Thoracic aorta (tissue), 2 donors: ENCODE measurements at regions not wholly inside any gene's neighbourhood (a gene's known extent, or its start where the extent isn't known, plus 50 kb on each side); places are given as distances from the start of the nearest gene placed in this dataset.
"Not testable (repeated sequence)": the region's sequence is repeated elsewhere in the genome, so short reads cannot be mapped to it uniquely, and the experiment has no call there.

ENCODE experiments used
- ATAC-seq: fragments of 150-250 bp; one replicate; pipeline ENCODE4 v1.8.0; 2017; ENCODE audit warnings: low read depth; ENCODE audit not compliant: insufficient number of reproducible peaks, low FRiP score
- DNase-seq: peaks from one replicate; pipeline ENCODE4 v3.0.0-alpha.2; 2020; ENCODE audit warnings: low spot score
- H3K27ac ChIP-seq, 2 donors: fragments of 200-600 bp; sonication (generic); 1 replicate in 1 of 2; 2 replicates in 1 of 2; pipeline ENCODE4 v1.5.1; 2016; ENCODE audit warnings: mild to moderate bottlenecking in 2 of 2, moderate library complexity in 2 of 2
- H3K27me3 ChIP-seq: fragments of 200-600 bp; sonication (generic); replicated peaks from 2 replicates; pipeline ENCODE4 v1.6.0; 2016; ENCODE audit warnings: mild to moderate bottlenecking; ENCODE audit not compliant: insufficient read depth
- H3K36me3 ChIP-seq: fragments of 200-600 bp; sonication (generic); one replicate; pipeline ENCODE4 v1.5.1; 2016
- H3K4me1 ChIP-seq, 2 donors: fragments of 200-600 bp; sonication (generic); 1 replicate in 1 of 2; 2 replicates in 1 of 2; pipeline versions ENCODE4 v1.5.1 to v1.6.0; 2016; ENCODE audit warnings: low read depth in 2 of 2, mild to moderate bottlenecking in 1 of 2; ENCODE audit not compliant: control insufficient read depth in 1 of 2
- H3K4me3 ChIP-seq: fragments of 200-600 bp; sonication (generic); 2 replicates; pipeline ENCODE4 v1.5.1; 2016; ENCODE audit warnings: mild to moderate bottlenecking
- H3K9me3 ChIP-seq: fragments of 200-600 bp; sonication (generic); 2 replicates; pipeline ENCODE4 v1.5.1; 2016
- CTCF ChIP-seq: fragments of 200-600 bp; sonication (generic); IDR thresholded peaks from one replicate; pipeline ENCODE4 v1.5.1; 2019; ENCODE audit warnings: antibody characterized with exemption

- no peak overlapping the region for H3K4me3 ChIP-seq
- no peaks in the 10 kb centered on the region for H3K36me3 ChIP-seq
- no peaks in the 10 kb centered on the region for H3K9me3 ChIP-seq
- no peak overlapping the region for H3K27ac ChIP-seq
- no peaks in the 10 kb centered on the region for H3K4me1 ChIP-seq
- no peaks in the 10 kb centered on the region for H3K27me3 ChIP-seq
- ATAC-seq (no peak), DNase-seq (no peak)
- TF ChIP-seq CTCF: no peak
Observed at GRCh38 chr2:228516019-228516418, 334.5 kb upstream of the SPHKAP start.

GRCh38 chr2:228513480-228513879 lies 332.0 kb upstream of the SPHKAP start:
- H3K36me3 ChIP-seq, H3K9me3 ChIP-seq, H3K4me1 ChIP-seq, H3K4me3 ChIP-seq, H3K27me3 ChIP-seq, DNase-seq, H3K27ac ChIP-seq, ATAC-seq: not testable (repeated sequence)

GRCh38 chr2:228509021-228509420 lies 327.5 kb upstream of the SPHKAP start:
- no peak overlapping the region for H3K4me3 ChIP-seq
- no peak overlapping the region for H3K27ac ChIP-seq
- ATAC-seq (no peak), DNase-seq (no peak)
- no peaks in the 10 kb centered on the region for H3K9me3 ChIP-seq
- no peaks in the 10 kb centered on the region for H3K27me3 ChIP-seq
- no peaks in the 10 kb centered on the region for H3K4me1 ChIP-seq
- TF ChIP-seq CTCF: no peak
- H3K36me3 ChIP-seq: no peaks in the 10 kb centered on the region

- no peak for DNase-seq
- Histone ChIP-seq H3K4me1 (no peaks in the 10 kb centered on the region), H3K9me3 (no peaks in the 10 kb centered on the region), H3K27ac (no peak overlapping the region), H3K27me3 (no peaks in the 10 kb centered on the region), H3K4me3 (no peak overlapping the region), H3K36me3 (no peaks in the 10 kb centered on the region)
- no peak for ATAC-seq
- no peak for TF ChIP-seq CTCF
Observed at GRCh38 chr2:228507870-228508269, 326.4 kb upstream of the SPHKAP start.

GRCh38 chr2:228507231-228507824 lies 325.8 kb upstream of the SPHKAP start:
- Histone ChIP-seq H3K9me3 (no peaks in the 10 kb centered on the region), H3K27ac (no peak overlapping the region), H3K36me3 (no peaks in the 10 kb centered on the region), H3K4me3 (no peak overlapping the region), H3K4me1 (no peaks in the 10 kb centered on the region), H3K27me3 (no peaks in the 10 kb centered on the region)
- no peak for TF ChIP-seq CTCF
- no peak for DNase-seq
- no peak for ATAC-seq

DNA sequence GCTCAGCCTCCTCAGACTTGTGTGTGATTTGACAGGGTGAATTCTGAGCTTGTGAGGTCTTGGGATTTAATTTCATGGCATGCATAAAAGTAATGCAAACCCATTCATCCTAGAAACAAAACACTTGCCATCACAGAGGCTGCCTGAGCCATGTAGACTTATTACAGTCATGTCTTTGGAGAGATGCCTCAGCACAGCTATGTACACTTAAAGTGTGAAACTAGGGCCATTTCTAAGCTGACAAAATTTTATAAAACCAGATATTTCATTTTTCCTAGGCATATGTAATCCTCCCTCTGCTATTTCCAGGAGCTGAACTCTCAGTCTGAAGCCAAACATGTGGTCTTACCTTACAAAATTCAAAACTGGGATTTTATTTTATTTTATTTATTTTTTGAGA lies 322.2 kb upstream of the SPHKAP start:
- Histone ChIP-seq H3K27me3 (no peaks in the 10 kb centered on the region), H3K9me3 (no peaks in the 10 kb centered on the region), H3K4me1 (no peaks in the 10 kb centered on the region), H3K36me3 (no peaks in the 10 kb centered on the region), H3K27ac (no peak overlapping the region), H3K4me3 (no peak overlapping the region)
- DNase-seq (no peak), ATAC-seq (no peak)
- no peak for TF ChIP-seq CTCF
